GM23338 (cell line): ENCODE measurements at regions not wholly inside any gene's neighbourhood (a gene's known extent, or its start where the extent isn't known, plus 50 kb on each side); places are given as distances from the start of the nearest gene placed in this dataset.

Source experiments
- ATAC-seq: fragments of 200-7000 bp; cut with Tn5 transposase; 3 replicates; pipeline ENCODE4 v1.9.1; 2020
- DNase-seq: peaks from one replicate; pipeline ENCODE4 v3.0.0-alpha.2; 2015; ENCODE audit warnings: low spot score
- H2AFZ ChIP-seq: fragments of 200-600 bp; sonication (generic); 2 replicates; pipeline ENCODE4 v1.8.0; 2016; ENCODE audit warnings: antibody characterized with exemption, mild to moderate bottlenecking, moderate library complexity
- H3F3A ChIP-seq: fragments of 200-600 bp; sonication (generic); replicated peaks from 2 replicates; pipeline ENCODE4 v1.8.0; 2017; ENCODE audit warnings: antibody characterized with exemption, mixed run types, low read depth
- H3K27ac ChIP-seq: fragments of 200-600 bp; sonication (generic); 2 replicates; pipeline ENCODE4 v1.6.1; 2016; ENCODE audit warnings: low read depth
- H3K27me3 ChIP-seq: fragments of 200-600 bp; sonication (generic); 2 replicates; pipeline ENCODE4 v1.8.0; 2016; ENCODE audit warnings: mild to moderate bottlenecking, mixed run types, moderate library complexity; ENCODE audit not compliant: insufficient read depth
- H3K36me3 ChIP-seq: fragments of 200-600 bp; sonication (generic); 2 replicates; pipeline ENCODE4 v1.8.0; 2016; ENCODE audit warnings: mild to moderate bottlenecking; ENCODE audit not compliant: insufficient read depth
- H3K4me1 ChIP-seq: fragments of 200-600 bp; sonication (generic); 2 replicates; pipeline ENCODE4 v1.8.0; 2016; ENCODE audit warnings: mild to moderate bottlenecking, moderate library complexity; ENCODE audit not compliant: insufficient read depth
- H3K4me2 ChIP-seq: fragments of 200-600 bp; sonication (generic); 2 replicates; pipeline ENCODE4 v1.7.1; 2017; ENCODE audit warnings: mixed run types
- H3K4me3 ChIP-seq: fragments of 200-600 bp; sonication (generic); 2 replicates; pipeline ENCODE4 v1.6.1; 2016; ENCODE audit warnings: mixed run types
- H3K79me2 ChIP-seq: fragments of 200-600 bp; sonication (generic); replicated peaks from 2 replicates; pipeline ENCODE4 v1.8.0; 2017; ENCODE audit warnings: mild to moderate bottlenecking; ENCODE audit not compliant: insufficient read depth
- H3K9me2 ChIP-seq: fragments of 200-600 bp; sonication (generic); 2 replicates; pipeline ENCODE4 v1.8.0; 2017; ENCODE audit not compliant: insufficient read depth
- H4K20me1 ChIP-seq: fragments of 200-600 bp; sonication (generic); replicated peaks from 2 replicates; pipeline ENCODE4 v1.8.0; 2017; ENCODE audit warnings: mild to moderate bottlenecking; ENCODE audit not compliant: insufficient read depth
- H3K27ac Mint-ChIP-seq: 2 replicates; pipeline ENCODE4 v1.8.0; 2020; ENCODE audit warnings: inconsistent platforms, mild to moderate bottlenecking, moderate library complexity, mixed read lengths
- H3K27me3 Mint-ChIP-seq: 3 replicates; pipeline ENCODE4 v1.8.0; 2022; ENCODE audit warnings: low read depth, mild to moderate bottlenecking, moderate library complexity, mixed read lengths, inconsistent platforms; ENCODE audit not compliant: insufficient read depth, poor library complexity
- H3K36me3 Mint-ChIP-seq: 3 replicates; pipeline ENCODE4 v1.8.0; 2021; ENCODE audit warnings: low read depth, mild to moderate bottlenecking, inconsistent platforms, moderate library complexity, mixed read lengths
- H3K4me1 Mint-ChIP-seq: 3 replicates; pipeline ENCODE4 v1.8.0; 2020; ENCODE audit warnings: mild to moderate bottlenecking, inconsistent platforms, mixed read lengths
- H3K4me3 Mint-ChIP-seq: 3 replicates; pipeline ENCODE4 v1.8.0; 2021; ENCODE audit warnings: moderate library complexity, mild to moderate bottlenecking, inconsistent platforms, mixed read lengths
- H3K9me3 Mint-ChIP-seq: 3 replicates; pipeline ENCODE4 v1.8.0; 2020; ENCODE audit warnings: moderate library complexity, mild to moderate bottlenecking, inconsistent platforms, mixed read lengths
- CREB1 ChIP-seq: fragments of 250-450 bp; sonication (Bioruptor Pico); IDR thresholded peaks from 2 replicates; pipeline ENCODE4 v1.5.0; 2020; ENCODE audit warnings: low read depth, mild to moderate bottlenecking, moderate library complexity
- CTCF ChIP-seq, 2 experiments: fragments of 200-600 bp in 1 of 2; sonication (generic) in 1 of 2; conservative IDR thresholded peaks; 2 replicates each; pipeline versions ENCODE4 v1.5.1 to v1.6.1; 2016 to 2017; ENCODE audit warnings: antibody characterized with exemption in 2 of 2, low read depth in 2 of 2, mild to moderate bottlenecking in 2 of 2, moderate library complexity in 1 of 2
- ETS1 ChIP-seq: IDR thresholded peaks from 2 replicates; pipeline ENCODE4 v1.6.1; 2016; ENCODE audit warnings: antibody characterized with exemption
- EZH2 ChIP-seq: fragments of 200-600 bp; sonication (generic); IDR thresholded peaks from one replicate; pipeline ENCODE4 v1.8.0; 2017; ENCODE audit warnings: antibody characterized with exemption, mild to moderate bottlenecking, low read depth; ENCODE audit not compliant: unreplicated experiment
- EZH2phosphoT487 ChIP-seq: fragments of 200-600 bp; sonication (generic); IDR thresholded peaks from one replicate; pipeline ENCODE4 v1.8.1; 2018; ENCODE audit warnings: antibody characterized with exemption; ENCODE audit not compliant: unreplicated experiment
- JUNB ChIP-seq: IDR thresholded peaks from one replicate; pipeline ENCODE4 v1.6.1; 2016; ENCODE audit warnings: antibody characterized with exemption; ENCODE audit not compliant: unreplicated experiment
- NANOG ChIP-seq: IDR thresholded peaks from 2 replicates; pipeline ENCODE4 v1.6.1; 2016; ENCODE audit warnings: antibody characterized with exemption, borderline replicate concordance
- POLR2AphosphoS5 ChIP-seq: IDR thresholded peaks from 2 replicates; pipeline ENCODE4 v1.6.1; 2016; ENCODE audit warnings: antibody characterized with exemption, low read depth
- REST ChIP-seq: IDR thresholded peaks from one replicate; pipeline ENCODE4 v1.6.1; 2018; ENCODE audit warnings: antibody characterized with exemption; ENCODE audit not compliant: unreplicated experiment
- STAT1 ChIP-seq: IDR thresholded peaks from one replicate; pipeline ENCODE4 v1.6.1; 2016; ENCODE audit warnings: antibody characterized with exemption; ENCODE audit not compliant: unreplicated experiment
- ZNF114 ChIP-seq: fragments of 250-450 bp; sonication (Bioruptor Pico); IDR thresholded peaks from 2 replicates; pipeline ENCODE4 v1.5.0; 2020; ENCODE audit warnings: mild to moderate bottlenecking, moderate library complexity
- ZNF331 ChIP-seq: fragments of 250-450 bp; sonication (Bioruptor Pico); IDR thresholded peaks from 2 replicates; pipeline ENCODE4 v1.5.0; 2020; ENCODE audit warnings: low read depth, mild to moderate bottlenecking, moderate library complexity
- TF ChIP-seq, protein P1 (sequence below): fragments of 250-450 bp; sonication (Bioruptor Pico); IDR thresholded peaks from 2 replicates; pipeline ENCODE4 v1.5.0; 2020; ENCODE audit warnings: mild to moderate bottlenecking, moderate library complexity

- H3K36me3 ChIP-seq = no peaks in the 10 kb centered on the region
- H2AFZ ChIP-seq = no peak overlapping the region
- Mint-ChIP-seq H3K36me3 (no peaks in the 10 kb centered on the region), H3K27ac (no peak overlapping the region), H3K27me3 (no peaks in the 10 kb centered on the region), H3K9me3 (no peaks in the 10 kb centered on the region), H3K4me3 (no peak overlapping the region), H3K4me1 (peaks cover 3% of the 10 kb centered on the region; the same call in 2 of the 3 replicates)
- H3K27me3 ChIP-seq = no peaks in the 10 kb centered on the region
- no peaks in the 10 kb centered on the region for H3K4me1 ChIP-seq
- H3K27ac ChIP-seq = no peak overlapping the region
- H3K4me3 ChIP-seq = no peak overlapping the region
- no peaks in the 10 kb centered on the region for H3F3A ChIP-seq
- peaks cover 3% of the 10 kb centered on the region; the same call in 1 of the 2 replicates for H3K9me2 ChIP-seq
- no peaks in the 10 kb centered on the region for H4K20me1 ChIP-seq
- no peak for DNase-seq
- no peak for TF ChIP-seq CREB1 (CRISPR knock-in tag)
- no peak for TF ChIP-seq JUNB
- TF ChIP-seq NANOG = no peak
- no peak for TF ChIP-seq EZH2
- TF ChIP-seq ZNF331 (CRISPR knock-in tag) = no peak
- TF ChIP-seq, protein P1, sequence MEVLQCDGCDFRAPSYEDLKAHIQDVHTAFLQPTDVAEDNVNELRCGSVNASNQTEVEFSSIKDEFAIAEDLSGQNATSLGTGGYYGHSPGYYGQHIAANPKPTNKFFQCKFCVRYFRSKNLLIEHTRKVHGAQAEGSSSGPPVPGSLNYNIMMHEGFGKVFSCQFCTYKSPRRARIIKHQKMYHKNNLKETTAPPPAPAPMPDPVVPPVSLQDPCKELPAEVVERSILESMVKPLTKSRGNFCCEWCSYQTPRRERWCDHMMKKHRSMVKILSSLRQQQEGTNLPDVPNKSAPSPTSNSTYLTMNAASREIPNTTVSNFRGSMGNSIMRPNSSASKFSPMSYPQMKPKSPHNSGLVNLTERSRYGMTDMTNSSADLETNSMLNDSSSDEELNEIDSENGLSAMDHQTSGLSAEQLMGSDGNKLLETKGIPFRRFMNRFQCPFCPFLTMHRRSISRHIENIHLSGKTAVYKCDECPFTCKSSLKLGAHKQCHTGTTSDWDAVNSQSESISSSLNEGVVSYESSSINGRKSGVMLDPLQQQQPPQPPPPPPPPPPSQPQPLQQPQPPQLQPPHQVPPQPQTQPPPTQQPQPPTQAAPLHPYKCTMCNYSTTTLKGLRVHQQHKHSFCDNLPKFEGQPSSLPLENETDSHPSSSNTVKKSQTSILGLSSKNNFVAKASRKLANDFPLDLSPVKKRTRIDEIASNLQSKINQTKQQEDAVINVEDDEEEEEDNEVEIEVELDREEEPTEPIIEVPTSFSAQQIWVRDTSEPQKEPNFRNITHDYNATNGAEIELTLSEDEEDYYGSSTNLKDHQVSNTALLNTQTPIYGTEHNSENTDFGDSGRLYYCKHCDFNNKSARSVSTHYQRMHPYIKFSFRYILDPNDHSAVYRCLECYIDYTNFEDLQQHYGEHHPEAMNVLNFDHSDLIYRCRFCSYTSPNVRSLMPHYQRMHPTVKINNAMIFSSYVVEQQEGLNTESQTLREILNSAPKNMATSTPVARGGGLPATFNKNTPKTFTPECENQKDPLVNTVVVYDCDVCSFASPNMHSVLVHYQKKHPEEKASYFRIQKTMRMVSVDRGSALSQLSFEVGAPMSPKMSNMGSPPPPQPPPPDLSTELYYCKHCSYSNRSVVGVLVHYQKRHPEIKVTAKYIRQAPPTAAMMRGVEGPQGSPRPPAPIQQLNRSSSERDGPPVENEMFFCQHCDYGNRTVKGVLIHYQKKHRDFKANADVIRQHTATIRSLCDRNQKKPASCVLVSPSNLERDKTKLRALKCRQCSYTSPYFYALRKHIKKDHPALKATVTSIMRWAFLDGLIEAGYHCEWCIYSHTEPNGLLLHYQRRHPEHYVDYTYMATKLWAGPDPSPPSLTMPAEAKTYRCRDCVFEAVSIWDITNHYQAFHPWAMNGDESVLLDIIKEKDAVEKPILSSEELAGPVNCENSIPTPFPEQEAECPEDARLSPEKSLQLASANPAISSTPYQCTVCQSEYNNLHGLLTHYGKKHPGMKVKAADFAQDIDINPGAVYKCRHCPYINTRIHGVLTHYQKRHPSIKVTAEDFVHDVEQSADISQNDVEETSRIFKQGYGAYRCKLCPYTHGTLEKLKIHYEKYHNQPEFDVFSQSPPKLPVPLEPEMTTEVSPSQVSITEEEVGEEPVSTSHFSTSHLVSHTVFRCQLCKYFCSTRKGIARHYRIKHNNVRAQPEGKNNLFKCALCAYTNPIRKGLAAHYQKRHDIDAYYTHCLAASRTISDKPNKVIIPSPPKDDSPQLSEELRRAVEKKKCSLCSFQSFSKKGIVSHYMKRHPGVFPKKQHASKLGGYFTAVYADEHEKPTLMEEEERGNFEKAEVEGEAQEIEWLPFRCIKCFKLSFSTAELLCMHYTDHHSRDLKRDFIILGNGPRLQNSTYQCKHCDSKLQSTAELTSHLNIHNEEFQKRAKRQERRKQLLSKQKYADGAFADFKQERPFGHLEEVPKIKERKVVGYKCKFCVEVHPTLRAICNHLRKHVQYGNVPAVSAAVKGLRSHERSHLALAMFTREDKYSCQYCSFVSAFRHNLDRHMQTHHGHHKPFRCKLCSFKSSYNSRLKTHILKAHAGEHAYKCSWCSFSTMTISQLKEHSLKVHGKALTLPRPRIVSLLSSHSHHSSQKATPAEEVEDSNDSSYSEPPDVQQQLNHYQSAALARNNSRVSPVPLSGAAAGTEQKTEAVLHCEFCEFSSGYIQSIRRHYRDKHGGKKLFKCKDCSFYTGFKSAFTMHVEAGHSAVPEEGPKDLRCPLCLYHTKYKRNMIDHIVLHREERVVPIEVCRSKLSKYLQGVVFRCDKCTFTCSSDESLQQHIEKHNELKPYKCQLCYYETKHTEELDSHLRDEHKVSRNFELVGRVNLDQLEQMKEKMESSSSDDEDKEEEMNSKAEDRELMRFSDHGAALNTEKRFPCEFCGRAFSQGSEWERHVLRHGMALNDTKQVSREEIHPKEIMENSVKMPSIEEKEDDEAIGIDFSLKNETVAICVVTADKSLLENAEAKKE = no peak
- no peak for TF ChIP-seq ETS1
- no peak for TF ChIP-seq POLR2AphosphoS5
- no peak for TF ChIP-seq REST
- TF ChIP-seq STAT1 = no peak
- TF ChIP-seq EZH2phosphoT487 = no peak
- TF ChIP-seq ZNF114 (CRISPR knock-in tag) = no peak
- no peak for TF ChIP-seq CTCF (conservative IDR thresholded peaks at IDR 0.05; ENCODE audit: low read depth in 2 of 2)
- H3K79me2 ChIP-seq = no peaks in the 10 kb centered on the region
- no peak overlapping the region for H3K4me2 ChIP-seq
- ATAC-seq = no peak
Measured at GRCh38 chr7:118078015-118078414, 105.9 kb upstream of the LSM8 start.
